ENCODE measurements at regions not wholly inside any gene's neighbourhood (a gene's known extent, or its start where the extent isn't known, plus 50 kb on each side); places are given as distances from the start of the nearest gene placed in this dataset.
A peak's percentile ranks its signal among the peaks of the same experiment; 100 is the strongest.

DNA sequence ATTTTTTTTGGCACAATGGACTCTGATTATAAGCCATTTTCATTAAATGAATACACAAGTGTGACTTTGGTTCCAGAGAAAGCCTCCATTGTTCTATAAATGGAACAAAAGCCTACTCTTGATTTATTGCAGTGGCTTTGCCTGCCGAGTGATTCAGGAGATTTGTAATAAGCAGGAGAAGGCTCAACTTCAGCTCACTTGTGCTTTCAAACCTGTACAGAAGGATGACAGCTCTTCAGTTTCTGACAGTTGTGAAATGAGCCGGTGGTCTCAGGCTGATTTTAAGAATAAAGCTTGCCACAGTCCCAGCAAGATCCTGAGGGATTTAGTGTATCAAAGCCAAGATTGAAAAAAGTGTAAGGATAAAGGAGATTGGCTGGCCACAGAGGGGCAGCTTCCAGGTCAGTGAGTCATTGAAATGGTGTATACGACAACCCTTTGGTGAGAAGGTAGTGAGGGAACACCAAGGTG is 438.8 kb upstream of the TGFBR2 start:
- DNase-seq (ENCODE audit: low read depth): no peak

DNA sequence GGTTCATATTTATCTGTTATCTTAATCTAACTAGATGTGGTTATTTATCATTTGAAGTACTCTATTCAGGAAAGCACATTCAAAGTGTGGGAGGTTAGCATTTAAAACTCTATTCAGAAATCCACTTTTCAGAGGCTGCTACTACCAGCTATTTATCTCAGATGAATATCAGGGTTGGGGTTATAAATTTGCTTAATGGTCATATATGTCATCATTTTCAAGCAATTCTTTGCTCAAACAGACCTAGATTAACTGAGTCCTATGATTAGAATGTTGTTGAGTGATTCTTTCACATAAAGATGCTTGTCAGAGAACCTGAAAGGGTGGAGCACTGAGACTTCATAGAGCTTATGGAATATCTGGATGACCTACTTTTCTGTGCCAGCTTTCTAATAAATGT is 436.9 kb upstream of the TGFBR2 start:
- DNase-seq (ENCODE audit: low read depth): no peak

GRCh38 chr3:30170681-30171438 is 435.5 kb upstream of the TGFBR2 start:
- no peak for DNase-seq (ENCODE audit: low read depth)

DNA sequence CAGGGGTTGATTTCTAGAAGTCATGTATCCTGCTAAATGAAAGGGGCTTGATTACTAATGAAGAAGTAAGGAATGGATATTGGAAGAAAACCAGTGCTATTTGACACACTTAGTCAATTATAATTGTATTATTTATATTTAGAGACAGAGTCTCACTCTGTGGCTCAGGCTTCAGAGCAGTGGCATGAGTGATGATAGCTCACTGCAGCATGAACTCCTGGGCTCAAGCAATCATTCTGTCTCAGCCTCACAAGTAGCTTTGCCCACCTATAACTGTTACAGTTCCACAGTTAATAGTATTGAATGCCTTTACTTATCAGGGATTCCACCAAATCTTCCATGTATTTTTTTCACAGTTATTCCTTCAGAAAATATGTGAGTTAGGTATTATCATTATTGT is 432.0 kb upstream of the TGFBR2 start:
- no peak for DNase-seq (ENCODE audit: low read depth)

DNA sequence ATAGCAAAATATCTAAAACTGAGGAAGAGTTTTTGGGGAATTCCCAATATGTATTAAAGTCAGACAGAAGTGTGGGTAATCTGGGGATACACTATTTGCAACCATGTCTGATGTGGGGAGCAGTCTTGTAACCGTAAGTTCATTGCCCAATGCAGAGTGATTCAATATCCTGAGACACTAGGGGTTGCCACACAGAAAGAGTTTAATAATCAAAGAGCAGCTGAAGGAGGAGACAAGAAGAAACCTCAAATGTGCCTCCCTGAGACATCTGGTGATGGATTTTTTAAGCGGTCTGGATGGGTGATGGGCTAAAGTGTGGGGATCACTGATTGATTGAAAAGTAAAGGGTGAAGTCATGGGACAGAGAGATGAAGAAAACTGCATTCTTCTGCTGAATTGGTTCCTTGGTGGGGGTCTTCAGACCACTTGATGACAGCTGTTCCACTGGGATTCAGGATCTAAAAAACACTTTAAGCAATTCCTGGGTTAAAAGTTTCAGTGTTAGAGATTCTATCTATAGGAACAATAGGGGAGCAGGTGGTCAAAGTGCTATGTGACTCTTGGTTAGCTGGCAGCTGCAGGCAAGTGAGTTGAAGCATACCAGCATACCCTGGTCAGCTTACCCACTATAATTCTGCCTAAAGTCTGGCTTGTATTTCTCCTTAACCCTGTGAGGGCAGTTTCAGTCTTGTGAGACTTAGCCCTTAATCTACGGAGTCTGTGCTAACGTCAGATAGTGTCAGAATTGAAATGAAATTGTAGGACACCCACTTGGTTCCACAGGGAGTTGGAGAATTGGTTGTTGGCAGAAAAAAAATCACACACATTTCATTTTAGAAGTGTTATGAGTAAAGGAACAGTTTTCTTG is 425.9 kb upstream of the TGFBR2 start:
- peak; percentile 87 for DNase-seq (ENCODE audit: low read depth)

GRCh38 chr3:30181178-30181465 is 425.3 kb upstream of the TGFBR2 start:
- DNase-seq (ENCODE audit: low read depth): no peak

- DNase-seq (ENCODE audit: low read depth): no peak
These were observed 424.8 kb upstream of the TGFBR2 start for GRCh38 chr3:30181581-30181980.

- DNase-seq (ENCODE audit: low read depth): no peak
These were observed 423.0 kb upstream of the TGFBR2 start for GRCh38 chr3:30183421-30183820.

GRCh38 chr3:30184091-30184810 is 422.1 kb upstream of the TGFBR2 start:
- DNase-seq (ENCODE audit: low read depth): no peak

DNA sequence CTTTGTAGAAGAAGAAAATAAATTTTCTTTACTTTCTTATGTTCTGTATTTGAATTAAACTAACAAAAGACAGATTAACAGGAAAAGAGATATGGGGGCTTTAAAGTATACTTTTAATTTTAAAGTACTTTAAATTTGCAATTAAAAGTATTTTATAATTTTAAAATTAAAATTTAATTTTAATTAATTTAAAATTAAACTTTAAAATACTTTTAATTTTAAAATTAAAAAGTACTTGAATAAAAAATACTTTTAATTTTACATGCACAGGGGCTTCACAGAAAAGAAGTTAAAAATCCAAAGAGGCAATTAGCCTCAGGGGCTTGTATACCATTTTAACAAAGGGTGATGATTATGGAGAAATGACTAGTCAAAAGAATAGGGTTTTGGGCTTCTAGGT is 420.5 kb upstream of the TGFBR2 start:
- DNase-seq (ENCODE audit: low read depth): no peak

DNA sequence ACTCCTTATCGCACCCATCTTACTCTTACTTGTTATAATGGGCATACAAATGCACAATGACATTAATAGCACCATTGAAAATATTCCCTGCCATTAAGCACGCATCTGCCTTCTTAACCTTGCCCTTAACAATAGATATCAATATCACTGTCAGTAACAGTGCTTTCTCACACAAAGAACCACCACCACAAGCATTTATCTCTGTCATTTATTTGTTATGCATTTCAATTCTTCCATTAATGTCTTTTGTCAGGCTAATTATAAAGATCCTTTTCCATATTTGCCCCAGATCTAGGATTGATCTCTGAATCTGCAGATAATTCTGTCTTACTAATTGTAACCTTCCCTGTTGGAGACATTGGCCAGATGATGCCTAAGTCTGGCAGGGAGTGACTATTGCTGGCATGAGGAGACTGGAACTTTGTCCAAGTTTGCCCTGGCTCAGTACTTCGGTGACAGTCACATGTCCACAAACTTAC is 419.6 kb upstream of the TGFBR2 start:
- DNase-seq (ENCODE audit: low read depth): no peak

- no peak for DNase-seq (ENCODE audit: low read depth)
These were observed 419.0 kb upstream of the TGFBR2 start for GRCh38 chr3:30187366-30187765.

- peak; percentile 28 for DNase-seq (ENCODE audit: low read depth)
These were observed 417.7 kb upstream of the TGFBR2 start for GRCh38 chr3:30188713-30189112.

DNA sequence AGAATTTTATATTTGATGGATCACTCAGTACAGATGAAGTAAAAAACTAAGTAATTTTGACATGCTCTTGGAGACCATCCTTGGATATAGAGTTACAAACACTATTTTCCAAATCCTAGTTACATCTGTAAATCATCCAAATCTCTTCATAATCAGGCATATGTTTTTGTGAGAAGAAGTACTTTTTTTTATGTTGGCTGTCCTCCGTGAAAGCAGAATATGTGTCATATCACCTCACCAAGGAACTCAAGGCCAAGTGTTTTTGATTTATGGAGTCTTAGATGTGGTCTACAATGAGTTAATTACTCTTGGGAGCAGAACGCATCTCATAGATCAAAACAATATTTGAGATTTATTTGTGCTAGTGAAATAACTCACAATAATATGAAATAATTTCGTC is 416.5 kb upstream of the TGFBR2 start:
- DNase-seq (ENCODE audit: low read depth): no peak

GRCh38 chr3:30193625-30194044 is 412.8 kb upstream of the TGFBR2 start:
- no peak for DNase-seq (ENCODE audit: low read depth)

DNA sequence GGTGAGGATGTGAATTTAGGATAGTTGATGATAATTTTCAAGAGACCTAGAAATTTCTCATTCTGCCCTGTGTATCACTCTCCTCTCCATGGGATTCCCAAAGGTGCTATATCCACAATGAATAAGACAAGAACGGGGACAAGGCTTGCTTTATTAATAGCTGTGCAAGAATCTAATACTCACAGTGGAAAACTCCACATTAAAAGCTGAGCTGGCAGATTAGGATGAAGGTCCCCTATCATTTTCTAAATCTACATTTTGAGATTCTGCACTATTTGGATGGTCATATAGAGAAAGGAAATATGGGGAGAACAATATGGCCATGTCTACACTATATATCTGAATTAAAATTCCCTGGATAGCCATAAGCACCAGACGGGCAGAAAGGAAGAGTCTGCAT is 411.0 kb upstream of the TGFBR2 start:
- DNase-seq (ENCODE audit: low read depth): no peak

- peak; percentile 44 for DNase-seq (ENCODE audit: low read depth)
These were observed 408.2 kb upstream of the TGFBR2 start for GRCh38 chr3:30198162-30198561.

GRCh38 chr3:30199096-30199759 is 407.2 kb upstream of the TGFBR2 start:
- DNase-seq (ENCODE audit: low read depth): peak; percentile 56

DNA sequence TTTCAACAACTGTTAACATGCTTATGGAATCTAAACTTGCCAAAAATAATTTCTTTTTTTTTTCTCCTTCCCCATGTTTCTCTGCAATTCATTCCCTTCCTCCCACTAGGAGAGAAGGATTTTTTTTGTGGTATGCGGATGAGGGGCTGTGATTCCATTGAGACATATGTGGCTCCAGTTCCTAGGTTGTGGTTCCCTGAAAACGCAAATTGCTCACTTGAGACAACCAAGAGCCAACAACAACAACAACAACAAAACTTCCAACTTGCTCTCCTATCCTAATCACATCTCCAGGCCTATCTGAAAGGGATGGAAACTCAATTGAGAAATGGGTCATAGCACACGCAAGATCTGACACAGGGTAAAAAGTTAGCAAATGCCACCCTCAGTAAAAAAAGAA is 406.5 kb upstream of the TGFBR2 start:
- no peak for DNase-seq (ENCODE audit: low read depth)

GRCh38 chr3:30201715-30202114 is 404.7 kb upstream of the TGFBR2 start:
- no peak for DNase-seq (ENCODE audit: low read depth)

DNA sequence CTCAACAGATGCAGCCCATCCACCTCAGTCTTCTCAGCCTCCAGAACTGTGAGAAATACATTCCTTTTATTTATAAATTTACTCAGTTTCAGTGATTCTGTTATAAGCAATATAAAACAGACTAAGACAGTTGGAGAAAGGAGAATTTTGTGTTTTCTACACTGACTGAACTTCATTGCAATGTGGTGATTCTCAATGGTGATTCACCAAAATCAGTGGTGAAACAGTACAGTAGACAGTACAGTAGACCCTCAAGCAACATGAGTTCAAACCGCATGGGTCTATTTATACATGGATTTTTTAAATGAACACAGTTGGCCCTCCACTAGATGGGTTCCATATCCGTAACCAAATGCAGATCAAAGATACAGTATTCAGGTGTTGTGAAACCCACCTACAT is 403.1 kb upstream of the TGFBR2 start:
- peak; percentile 71 for DNase-seq (ENCODE audit: low read depth)

DNA sequence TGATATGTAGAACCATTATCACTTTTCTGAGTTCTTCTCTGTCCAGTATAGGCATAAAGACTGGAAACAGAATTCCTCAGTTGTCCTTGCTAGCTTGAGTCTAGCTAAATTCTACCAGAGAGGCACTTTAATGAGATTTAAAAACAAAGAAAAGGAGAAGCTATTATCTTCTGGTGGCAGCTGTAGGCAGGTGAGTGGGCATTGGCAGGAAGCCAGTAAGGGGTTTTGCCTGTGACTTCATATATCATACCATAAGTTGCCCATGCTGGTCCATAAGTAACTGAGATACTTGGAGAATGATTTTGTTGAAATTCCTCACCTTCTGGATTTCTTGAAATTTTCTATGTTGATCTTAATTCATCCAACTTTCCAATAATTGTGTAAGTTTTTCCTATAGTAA is 402.3 kb upstream of the TGFBR2 start:
- no peak for DNase-seq (ENCODE audit: low read depth)
